H1 (cell line): ENCODE measurements at regions not wholly inside any gene's neighbourhood (a gene's known extent, or its start where the extent isn't known, plus 50 kb on each side); places are given as distances from the start of the nearest gene placed in this dataset.
A peak's percentile ranks its signal among the peaks of the same experiment; 100 is the strongest.

Source experiments
- CTCF ChIA-PET: fragments of 300-600 bp; sonication (Branson Sonifier 250); formaldehyde crosslinking; loops from one replicate; lab custom pipeline; 2021; ENCODE audit not compliant: partially characterized antibody; lab: Charles Lee
- POLR2A ChIA-PET: fragments of 300-600 bp; sonication (Branson Sonifier 250); formaldehyde crosslinking; loops from one replicate; lab custom pipeline; 2021; ENCODE audit warnings: inconsistent platforms; ENCODE audit not compliant: partially characterized antibody; lab: Charles Lee
- DNase-seq, 2 experiments: peaks; one replicate each; pipeline versions ENCODE4 v3.0.0 to v3.0.0-alpha.2; 2010 to 2022; ENCODE audit warnings: low spot score in 2 of 2, low read depth in 1 of 2, mixed read lengths in 1 of 2
- FAIRE-seq: peaks from 2 replicates; lab custom pipeline; 2011; peaks lifted over from hg19 to GRCh38; lab: Jason Lieb, UNC
- H2AFZ ChIP-seq: 2 replicates; pipeline ENCODE4 v1.8.1; 2012; ENCODE audit warnings: low read length, inconsistent platforms
- H2AK5ac ChIP-seq: 2 replicates; pipeline ENCODE4 v1.6.1; 2013; ENCODE audit warnings: low read depth, low read length
- H2BK120ac ChIP-seq: replicated peaks from 2 replicates; pipeline ENCODE3; 2013; ENCODE audit warnings: low read depth, low read length, inconsistent platforms
- H2BK12ac ChIP-seq: 2 replicates; pipeline ENCODE4 v1.6.1; 2013; ENCODE audit warnings: low read depth, low read length
- H2BK15ac ChIP-seq: 2 replicates; pipeline ENCODE4 v1.6.1; 2013; ENCODE audit warnings: low read length
- H2BK20ac ChIP-seq: 2 replicates; pipeline ENCODE4 v1.6.1; 2013; ENCODE audit warnings: low read length
- H2BK5ac ChIP-seq: 2 replicates; pipeline ENCODE4 v1.6.1; 2013; ENCODE audit warnings: low read depth, low read length
- H3K14ac ChIP-seq: 2 replicates; pipeline ENCODE4 v1.6.1; 2013; ENCODE audit warnings: inconsistent platforms; ENCODE audit not compliant: insufficient read length
- H3K18ac ChIP-seq: 2 replicates; pipeline ENCODE4 v1.6.1; 2013; ENCODE audit warnings: low read length; ENCODE audit errors: extremely low read depth
- H3K23ac ChIP-seq: 2 replicates; pipeline ENCODE4 v1.6.1; 2013; ENCODE audit warnings: inconsistent platforms; ENCODE audit not compliant: insufficient read length
- H3K23me2 ChIP-seq: 2 replicates; pipeline ENCODE4 v1.6.1; 2013; ENCODE audit warnings: low read depth, low read length
- H3K27ac ChIP-seq: 2 replicates; pipeline ENCODE4 v1.6.1; 2011; ENCODE audit warnings: low read depth, low read length, inconsistent platforms
- H3K27me3 ChIP-seq, 4 experiments: replicated peaks in 1 of 4; 1 replicate in 1 of 4; 2 replicates in 3 of 4; pipeline versions ENCODE4 v1.6.1 to v1.8.1; 2011 to 2013; ENCODE audit warnings: low read length in 3 of 4, mild to moderate bottlenecking in 3 of 4, inconsistent platforms in 2 of 4, mixed read lengths in 2 of 4, moderate library complexity in 1 of 4; ENCODE audit not compliant: control insufficient read depth in 3 of 4, insufficient read depth in 3 of 4; ENCODE audit errors: extremely low read depth in 1 of 4
- H3K36me3 ChIP-seq, 4 experiments: 2 replicates each; pipeline versions ENCODE4 v1.6.1 to v1.8.1; 2011 to 2013; ENCODE audit warnings: mild to moderate bottlenecking in 4 of 4, low read length in 3 of 4, moderate library complexity in 2 of 4, control low read depth in 1 of 4, inconsistent platforms in 1 of 4; ENCODE audit not compliant: insufficient read depth in 4 of 4, control insufficient read depth in 2 of 4
- H3K4ac ChIP-seq: replicated peaks from 2 replicates; pipeline ENCODE3; 2013; ENCODE audit warnings: low read length, low read depth, mixed read lengths, inconsistent platforms; ENCODE audit not compliant: insufficient read length
- H3K4me1 ChIP-seq, 4 experiments: replicated peaks in 1 of 4; 1 replicate in 1 of 4; 2 replicates in 3 of 4; pipeline versions ENCODE4 v1.6.1 to v1.8.1; 2011 to 2013; ENCODE audit warnings: low read length in 3 of 4, inconsistent platforms in 2 of 4, mixed read lengths in 1 of 4; ENCODE audit not compliant: insufficient read depth in 4 of 4, control insufficient read depth in 3 of 4
- H3K4me2 ChIP-seq, 2 experiments: 2 replicates each; pipeline versions ENCODE4 v1.6.1 to v1.8.1; 2011 to 2013; ENCODE audit warnings: low read depth in 2 of 2, low read length in 2 of 2, control low read depth in 1 of 2, inconsistent platforms in 1 of 2, mild to moderate bottlenecking in 1 of 2; ENCODE audit not compliant: insufficient read depth in 1 of 2
- H3K4me3 ChIP-seq, 4 experiments: fragments of 200-600, 300-600 bp in 1 of 4; sonication (generic), shearing (Covaris generic), sonication (Bioruptor Twin) in 1 of 4; 2 replicates each; pipeline versions ENCODE4 v1.5.1 to v1.8.1; 2011 to 2016; ENCODE audit warnings: low read length in 4 of 4, low read depth in 3 of 4, control low read depth in 2 of 4, inconsistent platforms in 2 of 4, mild to moderate bottlenecking in 2 of 4, mixed read lengths in 1 of 4, moderate library complexity in 1 of 4; ENCODE audit not compliant: insufficient read depth in 2 of 4; ENCODE audit errors: extremely low read depth in 1 of 4
- H3K56ac ChIP-seq: replicated peaks from 2 replicates; pipeline ENCODE3; 2013; ENCODE audit warnings: low read depth, mild to moderate bottlenecking, mixed read lengths, low read length, inconsistent platforms; ENCODE audit not compliant: insufficient read length
- H3K79me1 ChIP-seq: 2 replicates; pipeline ENCODE4 v1.6.1; 2013; ENCODE audit warnings: low read depth, low read length, control low read depth
- H3K79me2 ChIP-seq, 2 experiments: 2 replicates each; pipeline versions ENCODE4 v1.6.1 to v1.8.1; 2012 to 2013; ENCODE audit warnings: low read length in 2 of 2, mild to moderate bottlenecking in 2 of 2, inconsistent platforms in 1 of 2; ENCODE audit not compliant: insufficient read depth in 2 of 2, control insufficient read depth in 1 of 2
- H3K9ac ChIP-seq, 4 experiments: replicated peaks in 1 of 4; 1 replicate in 1 of 4; 2 replicates in 3 of 4; pipeline versions ENCODE4 v1.6.1 to v1.8.1; 2011 to 2013; ENCODE audit warnings: low read depth in 3 of 4, low read length in 3 of 4, control low read depth in 2 of 4, mild to moderate bottlenecking in 2 of 4, moderate library complexity in 2 of 4, inconsistent platforms in 1 of 4; ENCODE audit errors: extremely low read depth in 1 of 4
- H3K9me3 ChIP-seq, 2 experiments: 2 replicates each; pipeline versions ENCODE4 v1.6.1 to v1.8.1; 2012 to 2013; ENCODE audit warnings: mild to moderate bottlenecking in 2 of 2, moderate library complexity in 2 of 2, control low read depth in 1 of 2, inconsistent platforms in 1 of 2, low read depth in 1 of 2, low read length in 1 of 2, mixed read lengths in 1 of 2; ENCODE audit not compliant: insufficient read depth in 2 of 2
- H4K20me1 ChIP-seq, 2 experiments: replicated peaks in 1 of 2; 2 replicates each; pipeline versions ENCODE3 to v1.8.1; 2011 to 2013; ENCODE audit warnings: inconsistent platforms in 2 of 2, low read length in 2 of 2, mild to moderate bottlenecking in 1 of 2; ENCODE audit not compliant: insufficient read depth in 2 of 2, control insufficient read depth in 1 of 2
- H4K5ac ChIP-seq: 2 replicates; pipeline ENCODE4 v1.6.1; 2013; ENCODE audit warnings: low read length, low read depth, mixed read lengths, inconsistent platforms; ENCODE audit not compliant: insufficient read length
- H4K8ac ChIP-seq: 2 replicates; pipeline ENCODE4 v1.8.0; 2013; ENCODE audit warnings: mild to moderate bottlenecking, moderate library complexity, low read length, inconsistent platforms; ENCODE audit not compliant: insufficient read depth; ENCODE audit errors: extremely low read depth
- H4K91ac ChIP-seq: replicated peaks from 2 replicates; pipeline ENCODE3; 2013; ENCODE audit warnings: low read length, mixed read lengths, inconsistent platforms; ENCODE audit not compliant: insufficient read length
- BACH1 ChIP-seq: IDR thresholded peaks from 2 replicates; pipeline ENCODE4 v1.6.1; 2012; ENCODE audit warnings: low read length, improper control_type of control experiment
- CEBPB ChIP-seq: IDR thresholded peaks from 2 replicates; pipeline ENCODE4 v1.6.1; 2012; ENCODE audit warnings: low read depth, low read length
- CHD1 ChIP-seq: IDR thresholded peaks from 2 replicates; pipeline ENCODE4 v1.6.1; 2012; ENCODE audit warnings: low read depth, low read length, improper control_type of control experiment
- CHD2 ChIP-seq: IDR thresholded peaks from 2 replicates; pipeline ENCODE4 v1.6.1; 2012; ENCODE audit warnings: low read length, improper control_type of control experiment
- CREB1 ChIP-seq: IDR thresholded peaks from 2 replicates; pipeline ENCODE4 v1.6.1; 2012; ENCODE audit warnings: inconsistent platforms
- EP300 ChIP-seq, 2 experiments: IDR thresholded peaks; 1 replicate in 1 of 2; 2 replicates in 1 of 2; pipeline ENCODE4 v1.6.1; 2011 to 2012; ENCODE audit warnings: low read depth in 2 of 2, low read length in 2 of 2, mild to moderate bottlenecking in 2 of 2, borderline replicate concordance in 1 of 2, inconsistent platforms in 1 of 2, moderate library complexity in 1 of 2
- FOSL1 ChIP-seq: IDR thresholded peaks from 2 replicates; pipeline ENCODE4 v1.6.1; 2011; ENCODE audit warnings: mild to moderate bottlenecking, low read depth, low read length, moderate library complexity; ENCODE audit not compliant: insufficient read depth
- GTF2F1 ChIP-seq: IDR thresholded peaks from 2 replicates; pipeline ENCODE4 v1.6.1; 2012; ENCODE audit warnings: low read depth, low read length, improper control_type of control experiment, borderline replicate concordance
- JUN ChIP-seq: IDR thresholded peaks from 2 replicates; pipeline ENCODE4 v1.6.1; 2011; ENCODE audit warnings: low read depth, mild to moderate bottlenecking, improper control_type of control experiment, low read length
- KDM4A ChIP-seq: IDR thresholded peaks from one replicate; pipeline ENCODE4 v1.7.1; 2012; ENCODE audit warnings: low read depth, mild to moderate bottlenecking, moderate library complexity, low read length, inconsistent platforms; ENCODE audit not compliant: severe bottlenecking
- NRF1 ChIP-seq: IDR thresholded peaks from 2 replicates; pipeline ENCODE4 v1.6.1; 2011; ENCODE audit warnings: mild to moderate bottlenecking, low read depth, low read length, improper control_type of control experiment
- SP2 ChIP-seq: IDR thresholded peaks from 2 replicates; pipeline ENCODE4 v1.6.1; 2012; ENCODE audit warnings: mild to moderate bottlenecking, low read length, inconsistent platforms
- SUZ12 ChIP-seq: fragments of 200-600 bp; sonication (generic); IDR thresholded peaks from 2 replicates; pipeline ENCODE4 v1.6.1; 2012; ENCODE audit warnings: mild to moderate bottlenecking, inconsistent platforms, low read length, moderate library complexity, mixed read lengths
- TAF7 ChIP-seq: optimal IDR thresholded peaks from 2 replicates; pipeline ENCODE3; 2011; ENCODE audit warnings: low read depth, mild to moderate bottlenecking, inconsistent platforms, low read length, moderate library complexity, borderline replicate concordance
- TCF12 ChIP-seq: IDR thresholded peaks from 2 replicates; pipeline ENCODE4 v1.6.1; 2011; ENCODE audit warnings: low read depth, mild to moderate bottlenecking, low read length
- ZNF274 ChIP-seq: IDR thresholded peaks from 2 replicates; pipeline ENCODE4 v1.7.0; 2012; ENCODE audit warnings: low read length, borderline replicate concordance; ENCODE audit errors: extremely low read depth

- no peak overlapping the region for H2BK5ac ChIP-seq
- no peak overlapping the region for H3K14ac ChIP-seq
- ChIA-PET POLR2A (no interaction called here), CTCF (no interaction called here)
- no peak overlapping the region for H2BK15ac ChIP-seq
- H3K56ac ChIP-seq: no peak overlapping the region
- H3K9me3 ChIP-seq: no peaks in the 10 kb centered on the region
- H3K79me1 ChIP-seq: no peaks in the 10 kb centered on the region
- H3K27me3 ChIP-seq: no peaks in the 10 kb centered on the region
- no peak overlapping the region for H4K5ac ChIP-seq
- H3K36me3 ChIP-seq: no peaks in the 10 kb centered on the region
- H3K27ac ChIP-seq: no peak overlapping the region
- no peak overlapping the region for H3K23ac ChIP-seq
- no peak overlapping the region for H3K4me2 ChIP-seq
- H3K4ac ChIP-seq: no peak overlapping the region
- H4K20me1 ChIP-seq: no peaks in the 10 kb centered on the region
- no peak overlapping the region for H3K4me3 ChIP-seq
- no peaks in the 10 kb centered on the region for H3K23me2 ChIP-seq
- no peak overlapping the region for H3K18ac ChIP-seq
- no peaks in the 10 kb centered on the region for H3K4me1 ChIP-seq
- DNase-seq: no peak
- peak overlapping the region; percentile 71 for H4K91ac ChIP-seq
- no peak overlapping the region for H2BK120ac ChIP-seq
- H3K79me2 ChIP-seq: no peaks in the 10 kb centered on the region
- no peak for TF ChIP-seq TCF12
- TF ChIP-seq ZNF274: no peak
- no peak for TF ChIP-seq FOSL1
- no peak for TF ChIP-seq GTF2F1
- TF ChIP-seq SP2: no peak
- no peak for TF ChIP-seq CHD2
- no peak for TF ChIP-seq CREB1
- no peak for TF ChIP-seq CEBPB
- TF ChIP-seq EP300 (IDR thresholded peaks at IDR 0.05; ENCODE audit: borderline replicate concordance in 1 of 2, low read depth in 2 of 2, low read length in 2 of 2): no peak
- no peak for TF ChIP-seq BACH1
- TF ChIP-seq SUZ12: no peak
- no peak for TF ChIP-seq CHD1
- TF ChIP-seq JUN: no peak
- TF ChIP-seq KDM4A: no peak
- no peak for TF ChIP-seq TAF7
- TF ChIP-seq NRF1: no peak
- TF ChIP-seq, all 59 proteins: peak for 0
- no peak overlapping the region for H2BK12ac ChIP-seq
- H3K9ac ChIP-seq: no peak overlapping the region
- H4K8ac ChIP-seq: no peak overlapping the region
- H2AK5ac ChIP-seq: no peak overlapping the region
- H2AFZ ChIP-seq: no peak overlapping the region
- no peak for FAIRE-seq
- H2BK20ac ChIP-seq: no peak overlapping the region
These were observed 761.8 kb upstream of the MBL2 start for GRCh38 chr10:53534428-53534827.
